GM21576 (cell line): ENCODE measurements at regions not wholly inside any gene's neighbourhood (a gene's known extent, or its start where the extent isn't known, plus 50 kb on each side); places are given as distances from the start of the nearest gene placed in this dataset.

Source experiments
- ATAC-seq: cut with Tn5 transposase; IDR thresholded peaks from one replicate; pipeline ENCODE4 v1.9.1; 2021; ENCODE audit warnings: mild to moderate bottlenecking, moderate library complexity; ENCODE audit not compliant: unreplicated experiment

- no peak for ATAC-seq
These were observed 314.2 kb downstream of the CDC5L start for GRCh38 chr6:44701637-44702101.

GRCh38 chr6:44702292-44702691, 314.8 kb downstream of the CDC5L start:
- no peak for ATAC-seq

- no peak for ATAC-seq
These were observed 317.0 kb downstream of the CDC5L start for GRCh38 chr6:44704240-44705150.

GRCh38 chr6:44705596-44705995, 318.1 kb downstream of the CDC5L start:
- no peak for ATAC-seq

- no peak for ATAC-seq
These were observed 318.5 kb downstream of the CDC5L start for GRCh38 chr6:44706011-44706410.

GRCh38 chr6:44708208-44708607, 320.7 kb downstream of the CDC5L start:
- no peak for ATAC-seq

- ATAC-seq = no peak
These were observed 325.0 kb downstream of the CDC5L start for GRCh38 chr6:44712353-44713111.

- no peak for ATAC-seq
These were observed 327.7 kb downstream of the CDC5L start for GRCh38 chr6:44715188-44715587.

GRCh38 chr6:44715925-44716324, 328.4 kb downstream of the CDC5L start:
- ATAC-seq = no peak

- ATAC-seq = no peak
These were observed 329.9 kb downstream of the CDC5L start for GRCh38 chr6:44717431-44717830.

GRCh38 chr6:44721954-44722578, 334.6 kb downstream of the CDC5L start:
- ATAC-seq = no peak

- ATAC-seq = no peak
These were observed 335.2 kb downstream of the CDC5L start for GRCh38 chr6:44722736-44723135.

- no peak for ATAC-seq
These were observed 336.1 kb downstream of the CDC5L start for GRCh38 chr6:44723439-44724197.

GRCh38 chr6:44725070-44725469, 337.6 kb downstream of the CDC5L start:
- ATAC-seq = no peak

- no peak for ATAC-seq
These were observed 340.4 kb downstream of the CDC5L start for GRCh38 chr6:44727651-44728630.

- no peak for ATAC-seq
These were observed 343.4 kb downstream of the CDC5L start for GRCh38 chr6:44730771-44731391.

- no peak for ATAC-seq
These were observed 344.1 kb downstream of the CDC5L start for GRCh38 chr6:44731485-44732095.

GRCh38 chr6:44732243-44732642, 344.7 kb downstream of the CDC5L start:
- no peak for ATAC-seq

- no peak for ATAC-seq
These were observed 345.6 kb downstream of the CDC5L start for GRCh38 chr6:44733126-44733525.
